ENCODE measurements at regions not wholly inside any gene's neighbourhood (a gene's known extent, or its start where the extent isn't known, plus 50 kb on each side); places are given as distances from the start of the nearest gene placed in this dataset.

DNA sequence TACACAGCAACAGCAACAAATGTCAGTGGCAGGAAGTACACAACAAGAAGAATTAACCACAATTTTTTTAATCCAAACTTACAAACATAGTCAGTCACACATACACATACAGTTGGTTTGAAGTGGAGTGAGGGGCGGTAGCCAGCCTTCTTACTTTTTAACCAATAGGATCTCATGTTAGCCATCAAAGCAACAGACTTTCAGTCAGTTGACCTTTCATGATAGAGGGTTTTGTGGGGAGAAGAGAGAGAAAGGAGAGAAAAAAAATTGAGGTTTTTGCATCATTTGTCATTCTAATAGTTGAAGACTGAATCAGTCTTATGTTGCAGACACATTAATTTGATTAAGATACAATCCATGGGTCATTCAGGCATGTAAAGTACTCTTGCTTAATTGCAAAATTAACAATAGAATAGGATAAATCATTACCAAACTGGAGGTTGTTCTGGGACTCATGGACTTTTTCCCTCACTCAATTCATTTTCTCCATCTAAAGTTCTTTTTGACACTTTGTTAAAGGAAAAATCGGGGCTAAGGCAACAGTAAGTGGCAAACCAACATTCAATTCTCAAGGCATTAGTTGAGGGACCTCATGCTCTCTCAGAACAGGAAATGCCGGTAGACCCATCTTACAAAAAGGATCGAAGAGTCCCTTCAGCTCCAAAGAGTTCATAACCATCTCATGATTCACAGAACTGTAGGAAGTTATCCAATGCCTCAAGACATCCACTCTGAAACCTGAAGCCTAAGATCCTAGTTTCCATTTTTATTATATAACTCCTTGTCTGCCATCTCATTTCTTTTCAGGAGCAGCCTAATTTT lies 159.5 kb upstream of the LPP start:
- intact Hi-C loops (cut with micrococcal nuclease) = loop anchor here (1.0 kb wide), 2 partner anchors 191 to 249 kb away; partner anchors contain the start of gene BCL6

DNA sequence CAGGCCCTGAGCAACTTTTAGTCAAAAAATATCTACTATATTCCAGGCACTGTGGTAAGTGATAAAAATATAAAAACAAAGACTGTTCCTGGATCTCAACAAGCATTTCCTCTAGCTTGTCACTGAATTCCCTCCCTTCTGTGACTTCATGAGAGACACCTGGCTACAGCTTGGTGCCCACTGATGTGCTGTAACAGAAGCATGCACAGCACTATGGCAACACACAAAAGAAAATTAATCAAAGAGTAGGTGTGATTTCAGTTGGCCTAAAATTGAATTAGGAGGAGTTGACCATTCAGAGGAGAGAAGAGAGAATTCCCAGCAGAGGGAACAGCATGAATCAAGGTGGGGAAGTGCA lies 158.9 kb upstream of the LPP start:
- intact Hi-C loops (cut with micrococcal nuclease) = no loop called here

DNA sequence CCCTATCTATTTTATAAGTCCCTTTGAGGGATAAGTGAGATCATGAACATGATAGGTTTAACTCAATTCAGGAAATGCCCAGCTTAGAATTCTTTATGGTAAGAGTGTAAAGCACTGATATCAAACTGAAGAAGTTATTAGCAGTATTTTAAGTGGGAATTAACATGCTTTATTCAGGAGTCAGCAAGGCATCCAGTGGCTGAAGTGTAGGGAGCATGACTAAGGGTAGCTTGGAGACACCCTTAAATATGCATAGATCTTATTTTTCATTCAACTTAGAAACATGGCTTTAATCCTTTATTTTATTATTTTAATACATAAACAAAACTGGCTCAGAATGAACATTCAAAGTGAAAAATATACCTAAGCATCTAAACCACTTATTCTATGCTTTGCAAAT lies 158.3 kb upstream of the LPP start:
- intact Hi-C loops (cut with micrococcal nuclease) = no loop called here

DNA sequence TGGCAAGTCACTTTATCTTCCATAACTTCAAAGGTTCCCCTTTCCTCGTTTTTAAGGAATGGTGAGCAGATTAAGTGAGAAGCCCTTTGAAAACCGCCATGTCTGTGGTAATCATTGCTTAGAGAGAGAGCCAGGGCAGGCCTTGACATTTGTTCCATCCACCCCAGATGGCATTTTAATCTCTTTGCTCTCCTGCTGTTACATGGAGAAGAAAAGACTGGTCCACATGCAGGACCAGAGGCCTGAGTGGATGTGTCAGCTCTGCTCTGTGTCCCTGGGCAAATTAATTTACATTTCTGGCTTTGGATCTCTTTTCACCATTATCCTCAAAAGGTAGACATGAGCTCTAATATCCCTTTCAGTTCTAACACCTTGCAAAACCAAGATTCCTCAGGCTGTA lies 157.3 kb upstream of the LPP start:
- intact Hi-C loops (cut with micrococcal nuclease) = no loop called here

DNA sequence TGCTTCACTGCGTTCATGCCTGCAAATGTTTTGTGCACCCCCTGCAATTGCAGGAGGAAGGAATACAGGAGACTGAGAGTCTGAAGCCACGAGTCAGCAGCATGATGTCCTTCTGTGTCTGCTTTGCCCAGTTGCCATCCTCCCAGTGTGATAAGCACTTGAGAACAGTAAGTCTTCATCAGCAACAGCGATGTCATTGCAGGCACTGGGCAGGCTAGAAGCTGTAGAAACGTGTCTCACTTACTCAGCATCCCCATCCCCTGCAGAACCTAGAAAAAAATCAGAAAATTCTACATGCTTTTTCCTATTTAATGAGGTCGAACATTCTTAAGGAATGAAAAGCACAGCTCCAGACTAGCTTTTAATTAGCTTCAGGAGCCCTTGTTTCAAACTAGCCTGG lies 156.5 kb upstream of the LPP start:
- intact Hi-C loops (cut with micrococcal nuclease) = no loop called here

DNA sequence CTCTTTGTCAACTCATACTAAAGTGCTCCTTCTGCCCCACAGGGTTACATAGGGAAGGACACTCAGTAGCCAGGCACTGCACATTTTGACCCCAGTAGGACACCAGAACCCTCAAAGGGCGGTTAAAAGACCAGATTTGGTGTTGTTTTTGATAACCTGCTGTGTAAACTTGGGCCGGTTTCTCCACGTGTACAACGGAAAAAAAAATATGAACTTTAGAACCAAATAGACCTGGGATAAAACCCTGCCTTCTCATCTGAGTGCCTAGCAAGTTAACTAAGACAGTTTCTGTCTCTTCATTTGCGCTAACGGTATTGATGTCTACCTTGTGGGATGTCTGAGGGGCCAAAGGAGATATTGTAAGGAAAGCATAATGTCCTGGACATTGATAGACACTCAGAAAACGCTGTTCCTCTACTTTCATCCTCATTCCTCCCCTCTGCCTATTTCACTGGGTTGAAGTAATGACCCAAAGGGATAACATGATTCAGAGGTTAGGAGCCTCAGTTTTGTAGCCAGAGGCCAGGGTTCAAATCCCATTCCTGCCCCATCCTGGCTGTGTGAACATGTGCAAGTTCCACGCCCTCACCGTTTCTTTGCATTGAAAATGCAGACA lies 155.9 kb upstream of the LPP start:
- intact Hi-C loops (cut with micrococcal nuclease) = loop anchor here (2.0 kb wide), 1 partner anchor 63 kb away; no protein-coding TSS in a partner anchor

DNA sequence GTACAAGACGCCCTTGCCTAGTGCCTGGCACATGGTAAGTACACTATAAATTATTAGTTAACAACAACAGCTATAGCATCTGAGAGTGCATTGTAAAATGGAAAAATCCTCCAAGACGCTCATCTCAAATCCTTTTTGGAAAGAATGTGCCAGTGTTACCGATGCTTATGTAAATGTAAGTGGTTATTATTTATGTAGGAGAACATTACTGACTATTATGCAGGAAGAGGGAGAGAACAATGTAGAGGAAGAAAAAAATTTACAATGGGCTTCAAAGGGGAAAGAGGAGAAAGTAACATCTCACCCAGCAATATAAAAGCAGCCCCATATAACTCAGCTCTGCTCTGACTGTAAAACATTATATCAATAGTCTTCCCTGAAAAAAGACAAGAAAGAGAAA lies 155.3 kb upstream of the LPP start:
- intact Hi-C loops (cut with micrococcal nuclease) = loop anchor here (2.0 kb wide), 1 partner anchor 62 kb away; no protein-coding TSS in a partner anchor

DNA sequence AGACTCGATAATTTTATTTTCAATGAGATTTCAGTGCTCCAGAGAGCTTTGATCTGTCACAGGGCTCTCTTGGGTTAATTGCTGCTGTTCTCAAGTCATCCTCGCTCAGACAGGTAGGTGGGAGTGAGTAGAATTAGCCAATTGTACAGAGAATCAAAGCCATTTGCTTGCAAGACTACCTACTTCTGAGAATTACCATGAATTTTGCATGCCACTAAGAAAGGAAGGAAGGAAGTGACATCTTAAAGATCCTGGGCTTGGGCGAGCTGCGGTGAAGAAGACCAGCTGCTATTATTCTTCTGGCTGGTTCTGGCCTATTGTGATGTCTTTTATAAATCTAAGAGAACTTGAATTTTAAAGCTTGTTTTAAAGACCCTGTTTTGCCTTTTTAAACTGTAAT lies 154.1 kb upstream of the LPP start:
- intact Hi-C loops (cut with micrococcal nuclease) = loop anchor here (1.0 to 2.0 kb wide), 5 partner anchors 25 to 254 kb away; partner anchors contain the start of gene LPP

DNA sequence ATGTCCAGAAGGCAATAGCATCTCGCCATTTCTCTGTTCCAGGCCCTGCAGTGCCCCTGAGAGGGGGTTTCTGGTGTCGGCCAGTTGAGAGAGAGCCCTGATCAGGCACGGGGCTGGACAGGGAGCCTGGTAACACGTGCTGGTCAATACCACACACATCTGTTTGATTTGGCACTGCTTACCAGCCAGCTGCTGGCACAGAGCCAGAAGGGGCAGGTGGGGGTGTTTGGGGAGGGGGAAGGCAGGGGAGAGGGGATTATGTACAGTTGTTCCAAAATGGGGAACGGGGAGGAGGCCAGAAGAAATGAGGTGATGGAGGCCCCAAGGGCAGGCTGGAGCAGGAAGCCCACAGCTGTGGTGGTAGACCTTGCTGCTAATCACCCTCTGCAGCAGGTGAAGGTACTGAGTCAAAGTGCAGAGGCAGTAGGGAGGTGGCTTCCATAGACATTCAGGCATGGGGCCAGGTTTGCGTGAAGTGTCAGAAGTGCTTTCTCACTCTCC lies 153.5 kb upstream of the LPP start:
- intact Hi-C loops (cut with micrococcal nuclease) = loop anchor here (1.0 to 2.0 kb wide), 4 partner anchors 25 to 254 kb away; partner anchors contain the start of gene LPP

DNA sequence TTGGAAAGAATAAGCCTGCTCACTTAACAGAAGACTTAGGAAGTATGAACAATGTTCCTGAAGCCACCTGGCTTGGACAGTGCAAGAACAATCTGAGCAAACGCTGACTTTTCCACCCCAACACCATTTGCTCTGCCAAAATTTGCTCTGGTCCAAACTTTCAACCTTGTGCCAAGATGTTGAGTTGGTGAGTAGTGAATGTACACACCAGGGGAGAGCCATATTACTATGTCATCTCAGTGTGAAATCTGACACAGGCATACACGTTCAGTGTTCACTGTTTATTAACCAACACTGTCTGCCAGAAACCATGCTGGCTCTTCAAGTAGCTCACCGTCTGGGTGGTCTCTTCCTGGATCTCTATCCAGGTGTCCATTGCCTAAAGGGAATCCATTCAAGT lies 152.9 kb upstream of the LPP start:
- intact Hi-C loops (cut with micrococcal nuclease) = loop anchor here (2.0 kb wide), 1 partner anchor 154 kb away; the partner anchor contains the start of gene LPP

DNA sequence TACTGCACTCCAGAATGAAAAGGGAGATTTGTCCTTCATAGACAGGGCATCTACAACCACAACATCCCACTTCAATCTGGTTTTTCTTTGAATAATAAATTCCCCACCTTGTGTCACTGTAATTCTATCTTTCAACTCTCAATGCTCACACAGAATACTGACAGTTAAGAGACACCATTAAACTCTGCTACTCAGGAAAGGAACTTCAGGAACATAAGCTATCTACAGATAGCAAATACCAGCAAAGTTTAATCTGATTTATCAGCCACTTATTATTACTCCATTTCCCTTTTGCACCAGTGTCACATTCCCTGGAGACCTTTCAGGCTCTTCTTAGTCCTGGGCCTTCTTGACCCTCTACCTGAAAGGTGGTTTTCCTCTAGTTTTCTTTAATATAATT lies 152.0 kb upstream of the LPP start:
- intact Hi-C loops (cut with micrococcal nuclease) = loop anchor here (2.0 kb wide), 1 partner anchor 153 kb away; the partner anchor contains the start of gene LPP

DNA sequence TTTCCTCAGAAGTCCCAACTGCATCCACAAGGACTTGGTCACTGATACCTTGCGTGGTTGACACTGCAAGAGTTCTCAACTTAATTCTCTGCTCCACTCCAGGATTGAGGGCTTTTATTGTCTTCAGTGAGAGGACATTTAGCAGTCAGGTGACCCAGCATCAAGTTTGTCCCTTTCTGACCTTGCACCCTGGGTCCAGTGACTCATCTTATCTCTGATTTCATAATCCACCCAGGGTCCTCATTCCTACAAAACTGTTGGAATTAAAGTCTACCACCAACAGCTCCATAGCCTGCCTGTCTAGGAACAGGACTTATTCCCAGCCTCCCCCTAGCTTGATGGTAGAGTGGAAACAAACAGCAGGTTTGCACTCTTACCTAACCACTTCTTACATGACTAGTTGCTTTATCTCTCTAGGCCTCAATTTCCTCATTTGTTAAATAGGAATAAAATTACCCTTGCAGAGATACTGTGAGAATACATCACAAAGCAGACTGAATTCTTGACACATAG lies 151.3 kb upstream of the LPP start:
- intact Hi-C loops (cut with micrococcal nuclease) = no loop called here

DNA sequence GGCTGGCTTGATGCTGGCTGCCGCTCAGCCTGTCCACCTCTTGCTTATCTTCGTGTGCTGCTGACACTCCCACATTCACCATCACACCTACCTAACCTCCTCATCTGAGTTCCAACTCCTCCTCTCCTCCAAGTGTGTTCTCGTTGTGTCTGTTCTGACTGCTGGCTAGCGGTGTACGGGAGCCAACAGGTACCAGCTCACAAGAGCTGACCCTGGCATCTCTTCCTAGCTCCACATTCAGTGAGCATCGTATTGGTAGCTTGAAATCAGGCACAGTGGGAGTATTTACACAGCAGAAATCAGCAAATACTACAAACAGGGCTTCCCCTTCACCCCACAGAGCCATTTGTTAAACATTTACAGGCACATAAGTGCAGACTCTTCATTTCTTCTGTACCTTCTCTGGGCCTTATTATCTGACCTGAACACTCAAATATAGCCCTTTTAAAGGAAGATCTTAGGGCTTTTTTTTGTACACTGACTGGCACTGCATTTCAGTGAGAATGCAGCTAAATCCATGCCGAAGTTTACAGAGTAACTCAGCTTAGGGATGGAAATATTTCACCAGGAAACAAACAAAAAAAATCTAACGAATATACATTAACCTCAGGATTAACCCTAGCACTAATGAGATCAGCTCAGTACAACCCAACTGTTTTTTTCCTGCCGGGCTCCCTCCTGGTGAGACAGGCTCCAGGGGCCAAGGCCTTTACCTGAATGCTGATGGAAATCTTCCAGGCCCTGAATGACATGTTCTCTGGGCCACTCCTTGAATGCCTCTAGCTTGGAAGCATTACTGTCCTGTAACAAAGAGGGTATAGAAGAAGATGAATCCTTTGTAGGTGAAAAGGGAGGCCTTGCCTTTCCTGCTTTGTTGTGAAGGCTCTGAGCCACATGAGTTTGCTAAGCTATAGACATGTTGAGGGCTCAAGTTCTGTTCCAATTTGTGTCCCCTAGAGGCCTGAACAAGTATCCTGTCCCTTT lies 150.5 kb upstream of the LPP start:
- intact Hi-C loops (cut with micrococcal nuclease) = no loop called here

DNA sequence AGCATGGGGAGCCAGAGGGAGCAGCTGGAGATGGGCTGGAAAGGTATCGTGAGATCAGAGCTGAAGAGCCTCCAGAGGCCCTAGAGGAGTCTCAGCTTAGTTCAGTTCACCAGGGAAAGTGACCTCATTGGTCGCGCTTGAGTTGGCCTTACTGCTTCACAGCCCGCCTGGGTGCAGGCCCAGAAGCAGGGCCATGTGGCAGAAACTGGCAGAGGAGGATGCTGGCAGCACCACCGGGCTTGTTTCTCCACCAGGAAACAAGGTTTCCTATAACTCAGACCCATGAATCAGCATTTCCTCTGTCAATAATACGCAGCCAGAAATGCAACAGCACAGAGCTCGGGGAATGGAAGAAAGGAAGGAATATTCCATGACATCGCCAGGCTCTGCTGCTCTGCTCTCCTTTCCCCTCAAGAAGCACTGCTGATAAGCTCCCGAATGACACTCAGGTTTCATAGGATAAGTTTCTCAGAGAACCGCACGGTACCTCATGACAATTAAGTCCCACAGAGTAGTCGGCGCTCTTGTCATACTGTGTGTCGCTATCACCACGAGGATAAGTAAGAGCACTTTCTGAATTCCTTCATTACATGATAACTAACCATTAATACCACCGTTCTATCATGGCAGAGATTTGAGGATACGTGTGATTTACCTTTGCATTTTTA lies 147.1 kb upstream of the LPP start:
- intact Hi-C loops (cut with micrococcal nuclease) = no loop called here

DNA sequence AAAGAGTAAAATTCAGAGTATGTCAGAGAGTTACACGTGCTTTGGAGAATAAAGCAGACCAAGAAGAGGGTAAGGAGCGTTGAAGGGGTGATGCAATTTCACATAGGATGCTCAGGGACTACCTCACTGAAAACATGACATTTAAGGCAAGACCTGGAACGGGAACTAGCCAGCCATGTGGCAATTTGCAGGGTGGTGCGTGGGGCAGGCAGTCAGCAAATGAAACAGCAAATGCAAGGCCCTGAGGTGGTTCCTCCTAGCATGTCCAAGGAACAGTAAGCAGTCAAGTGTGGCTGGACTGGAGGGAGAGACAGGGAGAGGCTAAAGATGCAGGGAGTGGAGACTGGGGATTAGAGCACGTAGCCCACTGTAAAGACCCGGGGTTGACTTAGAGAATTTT lies 146.1 kb upstream of the LPP start:
- intact Hi-C loops (cut with micrococcal nuclease) = no loop called here

DNA sequence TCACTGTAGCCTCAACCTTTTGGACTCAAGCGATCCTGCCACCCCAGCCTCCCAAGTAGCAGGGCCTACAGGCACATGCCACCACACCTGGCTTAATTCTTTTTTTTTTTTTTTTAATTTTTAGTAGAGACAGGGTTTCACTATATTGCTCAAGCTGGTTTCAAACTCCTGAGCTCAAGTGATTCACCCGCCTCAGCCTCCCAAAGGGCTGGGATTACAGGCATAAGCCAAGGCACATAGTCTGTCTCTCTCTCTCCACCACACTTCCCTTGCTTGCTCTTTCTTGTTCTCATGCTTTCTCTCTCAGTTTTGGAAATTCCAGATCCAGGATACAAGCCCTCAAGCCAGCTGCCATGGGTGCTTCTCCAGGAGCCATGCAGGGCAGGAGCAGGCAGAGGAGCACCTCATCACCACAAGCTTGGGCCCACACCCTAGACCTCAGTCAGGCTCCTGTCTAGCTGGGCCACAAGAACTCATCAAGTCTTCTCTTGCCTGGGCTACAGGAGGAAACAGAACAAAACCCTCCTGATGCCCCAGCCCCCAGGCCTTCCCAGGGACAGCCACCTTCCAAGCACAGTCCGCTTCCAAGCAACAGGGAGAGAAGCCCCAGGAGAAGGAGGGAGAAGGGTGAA lies 145.3 kb upstream of the LPP start:
- intact Hi-C loops (cut with micrococcal nuclease) = no loop called here

DNA sequence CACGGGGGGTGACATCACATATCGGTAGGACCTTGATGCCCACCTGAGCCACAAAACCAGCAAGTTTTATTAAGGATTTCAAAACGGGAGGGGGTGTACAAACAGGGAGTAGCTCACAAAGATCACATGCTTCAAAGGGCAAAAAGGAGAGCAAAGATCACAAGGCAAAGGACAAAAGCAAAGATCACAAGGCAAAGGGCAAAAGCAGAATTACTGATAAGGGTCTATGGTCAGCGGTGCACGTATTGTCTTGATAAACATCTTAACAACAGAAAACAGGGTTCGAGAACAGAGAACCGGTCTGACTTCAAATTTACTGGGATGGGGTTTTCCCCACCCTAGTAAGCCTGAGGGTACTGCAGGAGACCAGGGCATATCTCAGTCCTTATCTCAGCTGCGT lies 143.5 kb upstream of the LPP start:
- intact Hi-C loops (cut with micrococcal nuclease) = no loop called here

DNA sequence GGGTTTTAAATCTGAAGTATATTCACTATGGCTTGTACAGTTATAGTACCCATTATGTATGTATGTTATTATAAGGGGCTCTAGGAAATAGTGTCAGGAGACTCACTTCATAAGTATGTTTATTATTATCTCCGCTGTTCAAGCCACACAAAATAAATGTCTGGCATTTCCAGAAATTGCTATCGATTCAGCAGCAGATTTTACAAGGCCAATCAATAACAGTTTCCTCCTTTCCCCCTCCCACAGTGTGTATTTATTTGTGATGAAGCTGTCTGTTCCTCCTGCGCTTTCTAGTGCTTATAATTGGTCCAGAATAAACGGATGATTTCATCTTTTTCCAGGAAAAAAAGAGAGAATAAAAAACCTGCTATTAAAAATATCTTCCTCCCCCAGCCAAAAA lies 134.2 kb upstream of the LPP start:
- intact Hi-C loops (cut with micrococcal nuclease) = no loop called here

DNA sequence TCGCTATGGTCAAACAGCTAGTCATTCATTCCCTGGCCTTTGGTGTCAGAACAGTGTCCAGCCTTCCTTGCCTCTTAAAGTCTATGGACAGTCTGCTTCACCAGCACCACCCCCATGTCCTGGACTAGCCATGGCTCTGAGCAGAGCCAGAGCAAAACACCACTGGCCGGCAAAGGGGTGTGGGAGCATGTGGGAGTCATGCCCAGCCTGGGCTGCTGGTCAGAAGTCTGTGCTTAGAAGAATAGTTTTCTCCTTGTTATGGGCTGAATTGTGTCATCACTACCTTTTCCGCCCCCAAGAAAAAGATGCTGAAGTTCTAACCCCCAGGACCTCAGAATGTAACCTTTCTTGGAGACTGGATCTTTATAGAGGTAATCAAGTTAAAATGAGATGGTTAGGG lies 132.9 kb upstream of the LPP start:
- intact Hi-C loops (cut with micrococcal nuclease) = no loop called here

DNA sequence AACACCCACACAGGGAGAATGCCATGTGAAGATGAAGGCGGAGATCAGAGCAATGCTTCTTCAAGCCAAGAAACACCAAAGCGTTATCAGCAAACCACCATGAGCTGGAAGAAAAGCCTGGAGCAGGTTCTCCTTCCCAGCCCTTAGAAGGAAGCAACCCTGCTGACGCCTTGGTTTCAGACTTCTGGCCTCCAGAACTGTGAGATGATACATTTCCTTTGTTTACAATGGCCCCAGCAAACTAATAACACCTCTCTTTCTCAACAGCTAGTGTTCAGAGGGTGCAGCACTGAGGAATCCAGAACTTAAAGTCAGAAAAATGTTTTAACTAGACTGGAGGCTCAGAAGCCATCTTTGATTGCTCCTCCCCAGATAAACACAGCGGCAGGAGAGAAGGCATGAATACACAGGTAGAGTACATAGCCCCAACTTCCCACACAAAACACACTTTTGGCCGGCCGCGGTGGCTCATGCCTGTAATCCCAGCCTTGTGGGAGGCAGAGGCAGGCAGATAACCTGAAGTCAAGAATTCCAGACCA lies 132.4 kb upstream of the LPP start:
- intact Hi-C loops (cut with micrococcal nuclease) = no loop called here
